Endothelial cell of umbilical vein (primary cell): ENCODE measurements at regions not wholly inside any gene's neighbourhood (a gene's known extent, or its start where the extent isn't known, plus 50 kb on each side); places are given as distances from the start of the nearest gene placed in this dataset.

Experiments used
- BruUV-seq: library from RNA; stranded (reverse); fragments of 400-500 nt; replicated peaks from 2 replicates; lab custom pipeline; 2021; lab: Mats Ljungman, UMichigan
- CTCF ChIA-PET: fragments of 300-600, 350-600 bp; sonication (Branson Sonifier 250); formaldehyde crosslinking; loops from one replicate; lab custom pipeline; 2021; ENCODE audit warnings: antibody characterized with exemption, inconsistent platforms; lab: Charles Lee
- POLR2A ChIA-PET: fragments of 300-600, 350-600 bp; sonication (Branson Sonifier 250); formaldehyde crosslinking; loops from one replicate; lab custom pipeline; 2021; ENCODE audit warnings: antibody characterized with exemption, inconsistent platforms; lab: Charles Lee
- DNase-seq: peaks from one replicate; pipeline ENCODE4 v3.0.0-alpha.2; 2011; ENCODE audit warnings: low read depth, low spot score
- FAIRE-seq: peaks from 2 replicates; lab custom pipeline; 2011; peaks lifted over from hg19 to GRCh38; lab: Jason Lieb, UNC
- H2AFZ ChIP-seq: 2 replicates; pipeline ENCODE4 v1.6.0; 2012; ENCODE audit warnings: low read depth, low read length, control low read depth, inconsistent platforms
- H3K27ac ChIP-seq: 2 replicates; pipeline ENCODE4 v1.5.1; 2011; ENCODE audit warnings: low read depth, mild to moderate bottlenecking, control low read depth, low read length, moderate library complexity; ENCODE audit not compliant: insufficient read depth
- H3K27me3 ChIP-seq, 2 experiments: 2 replicates each; pipeline versions ENCODE4 v1.6.0 to v1.6.1; 2011; ENCODE audit warnings: low read length in 2 of 2, mixed read lengths in 1 of 2; ENCODE audit not compliant: control insufficient read depth in 2 of 2, insufficient read depth in 2 of 2
- H3K36me3 ChIP-seq, 2 experiments: 2 replicates in 1 of 2; 3 replicates in 1 of 2; pipeline ENCODE4 v1.5.1; 2011; ENCODE audit warnings: low read length in 2 of 2, mild to moderate bottlenecking in 1 of 2, moderate library complexity in 1 of 2; ENCODE audit not compliant: control insufficient read depth in 2 of 2, insufficient read depth in 2 of 2; ENCODE audit errors: extremely low read depth in 1 of 2
- H3K4me1 ChIP-seq: 3 replicates; pipeline ENCODE4 v1.5.1; 2011; ENCODE audit warnings: mild to moderate bottlenecking, low read length; ENCODE audit not compliant: control insufficient read depth, insufficient read depth; ENCODE audit errors: extremely low read depth
- H3K4me2 ChIP-seq: 2 replicates; pipeline ENCODE4 v1.6.1; 2011; ENCODE audit warnings: low read length, control low read depth, mixed read lengths; ENCODE audit not compliant: insufficient read depth
- H3K4me3 ChIP-seq, 3 experiments: fragments of 200-600 bp in 1 of 3; sonication (generic), shearing (Covaris generic) in 1 of 3; replicated peaks in 1 of 3; 2 replicates each; pipeline ENCODE4 v1.5.1; 2011 to 2016; ENCODE audit warnings: control low read depth in 3 of 3, low read length in 3 of 3, mild to moderate bottlenecking in 2 of 3, inconsistent platforms in 1 of 3, low read depth in 1 of 3, moderate library complexity in 1 of 3; ENCODE audit not compliant: insufficient read depth in 1 of 3
- H3K79me2 ChIP-seq: 2 replicates; pipeline ENCODE4 v1.6.0; 2012; ENCODE audit warnings: low read length, inconsistent platforms; ENCODE audit not compliant: control insufficient read depth, insufficient read depth
- H3K9ac ChIP-seq: replicated peaks from 2 replicates; pipeline ENCODE3; 2011; ENCODE audit warnings: low read length, control low read depth; ENCODE audit not compliant: insufficient read depth; ENCODE audit errors: extremely low read depth
- H3K9me1 ChIP-seq: replicated peaks from 3 replicates; pipeline ENCODE4 v1.6.0; 2011; ENCODE audit warnings: mild to moderate bottlenecking, low read length; ENCODE audit not compliant: control insufficient read depth, insufficient read depth; ENCODE audit errors: extremely low read depth
- H3K9me3 ChIP-seq: replicated peaks from 2 replicates; pipeline ENCODE4 v1.5.1; 2012; ENCODE audit warnings: low read length, inconsistent platforms; ENCODE audit not compliant: control insufficient read depth, insufficient read depth
- H4K20me1 ChIP-seq: replicated peaks from 2 replicates; pipeline ENCODE3; 2011; ENCODE audit warnings: mild to moderate bottlenecking, low read length; ENCODE audit not compliant: control insufficient read depth, insufficient read depth; ENCODE audit errors: extremely low read depth
- FOS ChIP-seq: IDR thresholded peaks from 2 replicates; pipeline ENCODE4 v1.6.1; 2011; ENCODE audit warnings: mild to moderate bottlenecking, low read length, moderate library complexity, borderline replicate concordance; ENCODE audit not compliant: insufficient read depth
- MYC ChIP-seq: IDR thresholded peaks from one replicate; pipeline ENCODE4 v1.6.1; 2011; ENCODE audit warnings: mild to moderate bottlenecking, low read depth, low read length
- POLR2A ChIP-seq: IDR thresholded peaks from 2 replicates; pipeline ENCODE4 v1.6.1; 2012; ENCODE audit warnings: low read depth, mild to moderate bottlenecking, control low read depth, low read length
- POLR2AphosphoS5 ChIP-seq: IDR thresholded peaks from 2 replicates; pipeline ENCODE4 v1.6.1; 2012; ENCODE audit warnings: low read depth, mild to moderate bottlenecking, control low read depth, low read length, moderate library complexity; ENCODE audit not compliant: insufficient read depth
- dilution Hi-C: fragments of 300-500 bp; cut with MboI; formaldehyde crosslinking; loops from one replicate; pipeline ENCODE4 v1.15.0; 2019; ENCODE audit warnings: low sequenced_read_pairs; ENCODE audit not compliant: extremely low pct_ligation_motif_present
- intact Hi-C: fragments of 100-400 bp; cut with micrococcal nuclease; formaldehyde crosslinking; loops from one replicate; pipeline ENCODE4 v1.10.0; 2022

DNA sequence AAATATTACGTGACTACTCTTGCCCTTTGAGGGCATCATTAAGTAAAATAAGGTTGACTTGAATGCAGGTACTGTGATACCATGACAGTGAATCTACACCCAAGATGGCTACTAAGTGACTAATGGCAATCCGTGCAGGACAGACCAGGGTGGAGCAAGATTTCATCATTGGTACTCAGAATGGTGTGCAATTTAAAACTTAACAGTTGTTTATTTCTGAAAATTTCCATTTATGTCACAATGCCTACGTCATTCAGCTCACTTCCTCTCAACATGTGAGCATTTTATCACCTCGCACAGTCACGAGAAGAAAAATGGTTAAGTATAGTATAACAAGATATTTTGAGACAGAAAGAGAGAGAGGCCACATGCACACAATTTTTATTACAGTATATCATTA is 50.3 kb upstream of the MET start:
- ChIA-PET CTCF (interaction anchor here (1.4 kb wide), 1 partner anchor 10 kb away, joined by 5 read pairs; no protein-coding TSS in a partner anchor), POLR2A (no interaction called here)
- Histone ChIP-seq H3K9ac (no peak overlapping the region), H3K4me2 (no peak overlapping the region), H3K36me3 (no peaks in the 10 kb centered on the region), H3K4me1 (peaks cover 7% of the 10 kb centered on the region), H3K27me3 (peaks cover 6 to 13% of the 10 kb centered on the region in 2 experiments), H3K9me1 (no peaks in the 10 kb centered on the region), H4K20me1 (no peaks in the 10 kb centered on the region), H3K4me3 (no peak overlapping the region), H3K27ac (no peak overlapping the region), H3K79me2 (no peaks in the 10 kb centered on the region), H3K9me3 (no peaks in the 10 kb centered on the region), H2AFZ (no peak overlapping the region)
- intact Hi-C loops (no loop called here), dilution Hi-C loops (no loop called here)
- no TSS peak for BruUV-seq
- no peak for DNase-seq
- no peak for FAIRE-seq
- TF ChIP-seq POLR2A (no peak), FOS (no peak), POLR2AphosphoS5 (no peak), MYC (no peak)
